ENCODE measurements at regions not wholly inside any gene's neighbourhood (a gene's known extent, or its start where the extent isn't known, plus 50 kb on each side); places are given as distances from the start of the nearest gene placed in this dataset.

- no peak for DNase-seq
Measured at GRCh38 chr13:22014469-22014868, 343.6 kb downstream of the FGF9 start.

- DNase-seq: peak; percentile 54
Measured at GRCh38 chr13:22017226-22017625, 346.4 kb downstream of the FGF9 start.

- DNase-seq: no peak
Measured at GRCh38 chr13:22018076-22018835, 347.4 kb downstream of the FGF9 start.

GRCh38 chr13:22018836-22019210 is 347.9 kb downstream of the FGF9 start:
- DNase-seq: no peak

GRCh38 chr13:22024381-22024994 is 353.6 kb downstream of the FGF9 start:
- no peak for DNase-seq

- DNase-seq: no peak
Measured at GRCh38 chr13:22027566-22027965, 356.7 kb downstream of the FGF9 start.

- DNase-seq: no peak
Measured at GRCh38 chr13:22028831-22029230, 358.0 kb downstream of the FGF9 start.

- DNase-seq: no peak
Measured at GRCh38 chr13:22030321-22030720, 359.4 kb downstream of the FGF9 start.

- DNase-seq: no peak
Measured at GRCh38 chr13:22031702-22032286, 360.9 kb downstream of the FGF9 start.

- DNase-seq: no peak
Measured at GRCh38 chr13:22032905-22033304, 362.0 kb downstream of the FGF9 start.

GRCh38 chr13:22039961-22040360 is 369.1 kb downstream of the FGF9 start:
- no peak for DNase-seq

- peak; percentile 13 for DNase-seq
Measured at GRCh38 chr13:22040810-22041364, 370.0 kb downstream of the FGF9 start.

- no peak for DNase-seq
Measured at GRCh38 chr13:22041741-22042140, 370.9 kb downstream of the FGF9 start.

- no peak for DNase-seq
Measured at GRCh38 chr13:22047082-22047784, 376.4 kb downstream of the FGF9 start.

- no peak for DNase-seq
Measured at GRCh38 chr13:22047785-22048104, 376.9 kb downstream of the FGF9 start.

GRCh38 chr13:22049384-22049783 is 378.5 kb downstream of the FGF9 start:
- no peak for DNase-seq

- no peak for DNase-seq
Measured at GRCh38 chr13:22050951-22051563, 380.2 kb downstream of the FGF9 start.

- DNase-seq: no peak
Measured at GRCh38 chr13:22053053-22053452, 382.2 kb downstream of the FGF9 start.

- DNase-seq: no peak
Measured at GRCh38 chr13:22055259-22055658, 384.4 kb downstream of the FGF9 start.

GRCh38 chr13:22060187-22060586 is 389.3 kb downstream of the FGF9 start:
- DNase-seq: no peak

- DNase-seq: no peak
Measured at GRCh38 chr13:22061371-22061805, 390.5 kb downstream of the FGF9 start.

GRCh38 chr13:22061806-22062391 is 391.0 kb downstream of the FGF9 start:
- no peak for DNase-seq
